ENCODE measurements at regions not wholly inside any gene's neighbourhood (a gene's known extent, or its start where the extent isn't known, plus 50 kb on each side); places are given as distances from the start of the nearest gene placed in this dataset.

GRCh38 chr11:105208019-105208418 is 68.5 kb upstream of the CARD18 start:
- Mint-ChIP-seq H3K4me1 (peaks cover under 1 to 4% (median 1%) of the 10 kb centered on the region in 4 donors), H3K27ac (no peak overlapping the region), H3K9me3 (no peaks in the 10 kb centered on the region), H3K27me3 (no peaks in the 10 kb centered on the region), H3K36me3 (no peaks in the 10 kb centered on the region), H3K4me3 (no peak overlapping the region)
- POLR2A ChIA-PET = no interaction called here
- ATAC-seq = no peak
- DNase-seq = no peak

- no peak for DNase-seq
- no peaks in the 10 kb centered on the region for H3K36me3 Mint-ChIP-seq
Observed at GRCh38 chr11:105206633-105207032, 67.1 kb upstream of the CARD18 start.

GRCh38 chr11:105204636-105205035 is 65.1 kb upstream of the CARD18 start:
- POLR2A ChIA-PET = no interaction called here
- ATAC-seq = no peak
- Mint-ChIP-seq H3K9me3 (no peaks in the 10 kb centered on the region), H3K36me3 (no peaks in the 10 kb centered on the region), H3K27ac (no peak overlapping the region), H3K4me3 (no peak overlapping the region), H3K27me3 (no peaks in the 10 kb centered on the region), H3K4me1 (peaks cover 2 to 12% (median 7%) of the 10 kb centered on the region in 4 donors)
- no peak for DNase-seq

More at GRCh38 chr11:105206633-105207032, 67.1 kb upstream of the CARD18 start:
- no peak overlapping the region for H3K27ac Mint-ChIP-seq
- no peaks in the 10 kb centered on the region for H3K27me3 Mint-ChIP-seq
- POLR2A ChIA-PET = no interaction called here
- no peak overlapping the region for H3K4me3 Mint-ChIP-seq
- H3K9me3 Mint-ChIP-seq = no peaks in the 10 kb centered on the region
- ATAC-seq = no peak
- peaks cover 2 to 12% (median 7%) of the 10 kb centered on the region in 4 donors for H3K4me1 Mint-ChIP-seq

GRCh38 chr11:105203569-105204240 is 64.1 kb upstream of the CARD18 start:
- peaks cover 2 to 12% (median 7%) of the 10 kb centered on the region in 4 donors for H3K4me1 Mint-ChIP-seq
- H3K9me3 Mint-ChIP-seq = no peaks in the 10 kb centered on the region
- no peak overlapping the region for H3K4me3 Mint-ChIP-seq
- POLR2A ChIA-PET = no interaction called here
- no peak overlapping the region for H3K27ac Mint-ChIP-seq
- no peaks in the 10 kb centered on the region for H3K27me3 Mint-ChIP-seq
- no peak for ATAC-seq
- DNase-seq = no peak
- no peaks in the 10 kb centered on the region for H3K36me3 Mint-ChIP-seq

- POLR2A ChIA-PET = no interaction called here
- DNase-seq = no peak
- no peak overlapping the region for H3K27ac Mint-ChIP-seq
Observed at GRCh38 chr11:105202844-105203548, 63.4 kb upstream of the CARD18 start.

GRCh38 chr11:105202422-105202821 is 62.9 kb upstream of the CARD18 start:
- no peak overlapping the region for H3K4me3 Mint-ChIP-seq
- peaks cover 2 to 12% (median 7%) of the 10 kb centered on the region in 4 donors for H3K4me1 Mint-ChIP-seq
- H3K27ac Mint-ChIP-seq = no peak overlapping the region
- H3K36me3 Mint-ChIP-seq = no peaks in the 10 kb centered on the region
- peaks cover 0 to 3% (median 0%) of the 10 kb centered on the region in 5 donors for H3K27me3 Mint-ChIP-seq
- H3K9me3 Mint-ChIP-seq = no peaks in the 10 kb centered on the region
- POLR2A ChIA-PET = no interaction called here
- DNase-seq (no peak), ATAC-seq (no peak)

More at GRCh38 chr11:105202844-105203548, 63.4 kb upstream of the CARD18 start:
- Mint-ChIP-seq H3K4me3 (no peak overlapping the region), H3K36me3 (no peaks in the 10 kb centered on the region), H3K4me1 (peaks cover 2 to 12% (median 7%) of the 10 kb centered on the region in 4 donors), H3K9me3 (no peaks in the 10 kb centered on the region), H3K27me3 (peaks cover 0 to 3% (median 0%) of the 10 kb centered on the region in 5 donors)
- no peak for ATAC-seq

- peaks cover 0 to 3% (median 0%) of the 10 kb centered on the region in 5 donors for H3K27me3 Mint-ChIP-seq
- H3K4me3 Mint-ChIP-seq = no peak overlapping the region
- H3K27ac Mint-ChIP-seq = no peak overlapping the region
- H3K9me3 Mint-ChIP-seq = no peaks in the 10 kb centered on the region
- peaks cover 2 to 12% (median 7%) of the 10 kb centered on the region in 4 donors for H3K4me1 Mint-ChIP-seq
- H3K36me3 Mint-ChIP-seq = no peaks in the 10 kb centered on the region
- POLR2A ChIA-PET = no interaction called here
- ATAC-seq = no peak
- DNase-seq = no peak
Observed at GRCh38 chr11:105201166-105201565, 61.6 kb upstream of the CARD18 start.

- Mint-ChIP-seq H3K9me3 (no peaks in the 10 kb centered on the region), H3K27ac (no peak overlapping the region), H3K27me3 (peaks cover 0 to 3% (median 0%) of the 10 kb centered on the region in 5 donors), H3K4me1 (peaks cover 0 to under 1% (median under 1%) of the 10 kb centered on the region in 4 donors), H3K36me3 (no peaks in the 10 kb centered on the region), H3K4me3 (no peak overlapping the region)
- POLR2A ChIA-PET = no interaction called here
- no peak for ATAC-seq
- no peak for DNase-seq
Observed at GRCh38 chr11:105197071-105197815, 57.7 kb upstream of the CARD18 start.

- POLR2A ChIA-PET = no interaction called here
- no peak for ATAC-seq
- Mint-ChIP-seq H3K4me1 (no peaks in the 10 kb centered on the region), H3K9me3 (no peaks in the 10 kb centered on the region), H3K27me3 (peaks cover 0 to 2% (median 0%) of the 10 kb centered on the region in 5 donors), H3K4me3 (no peak overlapping the region), H3K36me3 (no peaks in the 10 kb centered on the region), H3K27ac (no peak overlapping the region)
- DNase-seq = no peak
Observed at GRCh38 chr11:105193260-105193659, 53.7 kb upstream of the CARD18 start.

GRCh38 chr11:105192115-105192514 is 52.5 kb upstream of the CARD18 start:
- no peak for DNase-seq
- H3K27ac Mint-ChIP-seq = no peak overlapping the region
- H3K4me1 Mint-ChIP-seq = no peaks in the 10 kb centered on the region
- H3K4me3 Mint-ChIP-seq = no peak overlapping the region
- no peaks in the 10 kb centered on the region for H3K9me3 Mint-ChIP-seq
- no peaks in the 10 kb centered on the region for H3K36me3 Mint-ChIP-seq
- ATAC-seq = no peak
- no peaks in the 10 kb centered on the region for H3K27me3 Mint-ChIP-seq
- POLR2A ChIA-PET = no interaction called here

GRCh38 chr11:105189581-105189980 is 50.0 kb upstream of the CARD18 start:
- ATAC-seq (no peak), DNase-seq (no peak)
- H3K27ac Mint-ChIP-seq = no peak overlapping the region
- no peaks in the 10 kb centered on the region for H3K9me3 Mint-ChIP-seq
- H3K27me3 Mint-ChIP-seq = no peaks in the 10 kb centered on the region
- H3K4me3 Mint-ChIP-seq = no peak overlapping the region
- H3K36me3 Mint-ChIP-seq = no peaks in the 10 kb centered on the region
- H3K4me1 Mint-ChIP-seq = no peaks in the 10 kb centered on the region
- POLR2A ChIA-PET = no interaction called here
